ENCODE measurements at regions not wholly inside any gene's neighbourhood (a gene's known extent, or its start where the extent isn't known, plus 50 kb on each side); places are given as distances from the start of the nearest gene placed in this dataset.

- TF ChIP-seq MLX (CRISPR knock-in tag; IDR thresholded peaks at IDR 0.05), result no peak
- no peak for TF ChIP-seq ESRRA (CRISPR knock-in tag; IDR thresholded peaks at IDR 0.05; ENCODE audit: borderline replicate concordance)
- TF ChIP-seq CTCF (IDR thresholded peaks at IDR 0.05), result no peak
- no peak for TF ChIP-seq ZBTB21 (CRISPR knock-in tag; IDR thresholded peaks at IDR 0.05; ENCODE audit: borderline replicate concordance)
- TF ChIP-seq SP1 (CRISPR knock-in tag; conservative IDR thresholded peaks at IDR 0.05), result no peak
- TF ChIP-seq NR3C1 (CRISPR knock-in tag; conservative IDR thresholded peaks at IDR 0.05; ENCODE audit: low read depth), result no peak
Measured at GRCh38 chr10:124263726-124264125, 155.0 kb downstream of the OAT start.

Measured in WTC11 (cell line).